ENCODE measurements at regions not wholly inside any gene's neighbourhood (a gene's known extent, or its start where the extent isn't known, plus 50 kb on each side); places are given as distances from the start of the nearest gene placed in this dataset.
A peak's percentile ranks its signal among the peaks of the same experiment; 100 is the strongest.

GRCh38 chr9:107064378-107064777 is 201.4 kb downstream of the ZNF462 start:
- no peaks in the 10 kb centered on the region for H3K4me1 Mint-ChIP-seq
- no peak for TF ChIP-seq CTCF (IDR thresholded peaks at IDR 0.05)
- Histone ChIP-seq H3K9me3 (ENCODE audit: control insufficient read depth, insufficient read depth, low read length) (no peaks in the 10 kb centered on the region), H3K27ac (ENCODE audit: low read length) (no peak overlapping the region), H3K4me1 (ENCODE audit: control insufficient read depth, insufficient read depth, low read length) (no peaks in the 10 kb centered on the region), H3K27me3 (ENCODE audit: control insufficient read depth, insufficient read depth, low read length) (no peaks in the 10 kb centered on the region), H3K36me3 (ENCODE audit: control insufficient read depth, insufficient read depth, low read length) (no peaks in the 10 kb centered on the region), H3K4me3 (ENCODE audit: low read length) (no peak overlapping the region)
- ATAC-seq (no peak), DNase-seq (no peak)
- H3K36me3 Mint-ChIP-seq: no peaks in the 10 kb centered on the region
- H3K9me3 Mint-ChIP-seq: peaks cover 0 to 3% of the 10 kb centered on the region in 2 donors
- intact Hi-C loops (cut with micrococcal nuclease): no loop called here
- WGBS (ENCODE audit: insufficient coverage): 71% methylated on average over 2 of the region's 2 CpGs
- no peak overlapping the region for H3K4me3 Mint-ChIP-seq
- peaks cover 0 to 3% of the 10 kb centered on the region in 2 donors for H3K27me3 Mint-ChIP-seq (ENCODE audit: low read depth in 2 of 2)
- no peak overlapping the region for H3K27ac Mint-ChIP-seq

GRCh38 chr9:107065549-107065948 is 202.6 kb downstream of the ZNF462 start:
- peaks cover 0 to 3% of the 10 kb centered on the region in 2 donors for H3K9me3 Mint-ChIP-seq
- no peak for TF ChIP-seq CTCF (IDR thresholded peaks at IDR 0.05)
- intact Hi-C loops (cut with micrococcal nuclease): no loop called here
- H3K4me1 ChIP-seq (ENCODE audit: control insufficient read depth, insufficient read depth, low read length): no peaks in the 10 kb centered on the region
- no peaks in the 10 kb centered on the region for H3K27me3 ChIP-seq (ENCODE audit: control insufficient read depth, insufficient read depth, low read length)
- H3K36me3 ChIP-seq (ENCODE audit: control insufficient read depth, insufficient read depth, low read length): no peaks in the 10 kb centered on the region
- peaks cover 0 to 3% of the 10 kb centered on the region in 2 donors for H3K27me3 Mint-ChIP-seq (ENCODE audit: low read depth in 2 of 2)
- no peak overlapping the region for H3K27ac Mint-ChIP-seq
- no peak overlapping the region for H3K4me3 Mint-ChIP-seq
- 75% methylated on average over 2 of the region's 2 CpGs for WGBS (ENCODE audit: insufficient coverage)
- no peaks in the 10 kb centered on the region for H3K36me3 Mint-ChIP-seq
- no peaks in the 10 kb centered on the region for H3K9me3 ChIP-seq (ENCODE audit: control insufficient read depth, insufficient read depth, low read length)
- ATAC-seq (no peak), DNase-seq (no peak)
- H3K4me1 Mint-ChIP-seq: no peaks in the 10 kb centered on the region
- H3K4me3 ChIP-seq (ENCODE audit: low read length): no peak overlapping the region
- no peak overlapping the region for H3K27ac ChIP-seq (ENCODE audit: low read length)

- no peak overlapping the region for H3K4me3 ChIP-seq (ENCODE audit: low read length)
- no peak overlapping the region for H3K27ac ChIP-seq (ENCODE audit: low read length)
- Mint-ChIP-seq H3K4me3 (no peak overlapping the region), H3K27me3 (ENCODE audit: low read depth in 2 of 2) (peaks cover 0 to 3% of the 10 kb centered on the region in 2 donors), H3K4me1 (no peaks in the 10 kb centered on the region), H3K36me3 (no peaks in the 10 kb centered on the region), H3K9me3 (peaks cover 0 to 3% of the 10 kb centered on the region in 2 donors), H3K27ac (no peak overlapping the region)
- no peaks in the 10 kb centered on the region for H3K36me3 ChIP-seq (ENCODE audit: control insufficient read depth, insufficient read depth, low read length)
- TF ChIP-seq CTCF (IDR thresholded peaks at IDR 0.05): no peak
- 94% methylated on average over 6 of the region's 6 CpGs for WGBS (ENCODE audit: insufficient coverage)
- DNase-seq: no peak
- no peaks in the 10 kb centered on the region for H3K9me3 ChIP-seq (ENCODE audit: control insufficient read depth, insufficient read depth, low read length)
- no peaks in the 10 kb centered on the region for H3K4me1 ChIP-seq (ENCODE audit: control insufficient read depth, insufficient read depth, low read length)
- intact Hi-C loops (cut with micrococcal nuclease): no loop called here
- no peaks in the 10 kb centered on the region for H3K27me3 ChIP-seq (ENCODE audit: control insufficient read depth, insufficient read depth, low read length)
- peak in 1 of 3 donors; percentile 17 for ATAC-seq
These were observed 204.9 kb downstream of the ZNF462 start for GRCh38 chr9:107067739-107068416.

- no peaks in the 10 kb centered on the region for H3K36me3 ChIP-seq (ENCODE audit: control insufficient read depth, insufficient read depth, low read length)
- Mint-ChIP-seq H3K36me3 (no peaks in the 10 kb centered on the region), H3K27me3 (ENCODE audit: low read depth in 2 of 2) (peaks cover 0 to 3% of the 10 kb centered on the region in 2 donors), H3K27ac (no peak overlapping the region), H3K9me3 (peaks cover 0 to 3% of the 10 kb centered on the region in 2 donors), H3K4me3 (no peak overlapping the region), H3K4me1 (no peaks in the 10 kb centered on the region)
- no peak overlapping the region for H3K4me3 ChIP-seq (ENCODE audit: low read length)
- ATAC-seq: peak in 1 of 3 donors; percentile 21
- no peaks in the 10 kb centered on the region for H3K9me3 ChIP-seq (ENCODE audit: control insufficient read depth, insufficient read depth, low read length)
- H3K27ac ChIP-seq (ENCODE audit: low read length): no peak overlapping the region
- no peak for DNase-seq
- no peaks in the 10 kb centered on the region for H3K27me3 ChIP-seq (ENCODE audit: control insufficient read depth, insufficient read depth, low read length)
- H3K4me1 ChIP-seq (ENCODE audit: control insufficient read depth, insufficient read depth, low read length): no peaks in the 10 kb centered on the region
- WGBS (ENCODE audit: insufficient coverage): 81% methylated on average over 2 of the region's 2 CpGs
- intact Hi-C loops (cut with micrococcal nuclease): no loop called here
- no peak for TF ChIP-seq CTCF (IDR thresholded peaks at IDR 0.05)
These were observed 205.6 kb downstream of the ZNF462 start for GRCh38 chr9:107068581-107068980.
